ENCODE measurements at regions not wholly inside any gene's neighbourhood (a gene's known extent, or its start where the extent isn't known, plus 50 kb on each side); places are given as distances from the start of the nearest gene placed in this dataset.

DNA sequence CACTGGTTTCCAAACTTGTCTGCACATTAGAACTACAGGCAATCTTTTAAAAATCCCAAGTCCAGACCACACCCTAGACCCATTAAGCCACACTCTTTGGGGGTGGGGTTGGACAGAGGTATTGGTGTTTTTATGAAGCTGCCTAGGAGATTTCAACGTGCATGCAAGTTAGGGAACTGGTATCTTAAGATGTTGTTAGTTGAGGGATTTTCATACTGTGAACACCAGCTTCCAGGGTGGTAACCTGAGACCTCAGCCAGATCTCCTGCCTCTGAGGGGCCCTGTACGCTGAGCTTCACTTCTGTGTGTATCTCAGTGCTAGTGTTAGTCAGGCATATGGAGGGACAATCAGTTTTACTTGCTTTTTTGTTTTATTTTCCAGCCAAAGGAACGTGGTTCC is 138.0 kb downstream of the UTRN start:
- H3K4me3 ChIP-seq: no peak overlapping the region

More for the DNA sequence above, 138.0 kb downstream of the UTRN start:
- DNase-seq (ENCODE audit: low spot score): peak; percentile 39
- Histone ChIP-seq H3K79me2 (replicated peaks; ENCODE audit: insufficient read depth) (peaks cover 30% of the 10 kb centered on the region), H3K4me1 (ENCODE audit: insufficient read depth) (peaks cover 9% of the 10 kb centered on the region; the same call in 1 of the 2 replicates), H2AFZ (no peak overlapping the region), H3K27me3 (ENCODE audit: insufficient read depth) (no peaks in the 10 kb centered on the region), H3K36me3 (ENCODE audit: insufficient read depth) (peaks cover 9% of the 10 kb centered on the region; the same call in 1 of the 2 replicates), H3K27ac (ENCODE audit: low read depth) (0 out of 2 replicates have a peak overlapping the region, but pooled peaks have one; percentile 23), H3F3A (replicated peaks; ENCODE audit: low read depth) (no peaks in the 10 kb centered on the region), H4K20me1 (replicated peaks; ENCODE audit: insufficient read depth) (peaks cover 11% of the 10 kb centered on the region; the same call in 1 of the 2 replicates), H3K4me2 (no peak overlapping the region), H3K9me2 (ENCODE audit: insufficient read depth) (no peaks in the 10 kb centered on the region)
- Mint-ChIP-seq H3K4me3 (no peak overlapping the region), H3K36me3 (ENCODE audit: low read depth) (peaks cover 14% of the 10 kb centered on the region), H3K27me3 (ENCODE audit: insufficient read depth, low read depth, poor library complexity) (peaks cover 2% of the 10 kb centered on the region), H3K27ac (0 out of 2 replicates have a peak overlapping the region, but pooled peaks have one; percentile 67), H3K4me1 (peaks cover 13% of the 10 kb centered on the region; the same call in 2 of the 3 replicates), H3K9me3 (no peaks in the 10 kb centered on the region)
- ATAC-seq: peak; percentile 89
- TF ChIP-seq EZH2phosphoT487 (IDR thresholded peaks at IDR 0.05; ENCODE audit: unreplicated experiment) (no peak), ZNF331 (CRISPR knock-in tag; IDR thresholded peaks at IDR 0.05; ENCODE audit: low read depth) (no peak), STAT1 (IDR thresholded peaks at IDR 0.05; ENCODE audit: unreplicated experiment) (no peak), NANOG (IDR thresholded peaks at IDR 0.05; ENCODE audit: borderline replicate concordance) (no peak), CREB1 (CRISPR knock-in tag; IDR thresholded peaks at IDR 0.05; ENCODE audit: low read depth) (no peak), EZH2 (IDR thresholded peaks at IDR 0.05; ENCODE audit: low read depth, unreplicated experiment) (no peak), JUNB (IDR thresholded peaks at IDR 0.05; ENCODE audit: unreplicated experiment) (no peak), POLR2AphosphoS5 (IDR thresholded peaks at IDR 0.05; ENCODE audit: low read depth) (no peak)
- TF ChIP-seq, protein P1, sequence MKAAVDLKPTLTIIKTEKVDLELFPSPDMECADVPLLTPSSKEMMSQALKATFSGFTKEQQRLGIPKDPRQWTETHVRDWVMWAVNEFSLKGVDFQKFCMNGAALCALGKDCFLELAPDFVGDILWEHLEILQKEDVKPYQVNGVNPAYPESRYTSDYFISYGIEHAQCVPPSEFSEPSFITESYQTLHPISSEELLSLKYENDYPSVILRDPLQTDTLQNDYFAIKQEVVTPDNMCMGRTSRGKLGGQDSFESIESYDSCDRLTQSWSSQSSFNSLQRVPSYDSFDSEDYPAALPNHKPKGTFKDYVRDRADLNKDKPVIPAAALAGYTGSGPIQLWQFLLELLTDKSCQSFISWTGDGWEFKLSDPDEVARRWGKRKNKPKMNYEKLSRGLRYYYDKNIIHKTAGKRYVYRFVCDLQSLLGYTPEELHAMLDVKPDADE (IDR thresholded peaks at IDR 0.05): no peak
- TF ChIP-seq, protein P2, sequence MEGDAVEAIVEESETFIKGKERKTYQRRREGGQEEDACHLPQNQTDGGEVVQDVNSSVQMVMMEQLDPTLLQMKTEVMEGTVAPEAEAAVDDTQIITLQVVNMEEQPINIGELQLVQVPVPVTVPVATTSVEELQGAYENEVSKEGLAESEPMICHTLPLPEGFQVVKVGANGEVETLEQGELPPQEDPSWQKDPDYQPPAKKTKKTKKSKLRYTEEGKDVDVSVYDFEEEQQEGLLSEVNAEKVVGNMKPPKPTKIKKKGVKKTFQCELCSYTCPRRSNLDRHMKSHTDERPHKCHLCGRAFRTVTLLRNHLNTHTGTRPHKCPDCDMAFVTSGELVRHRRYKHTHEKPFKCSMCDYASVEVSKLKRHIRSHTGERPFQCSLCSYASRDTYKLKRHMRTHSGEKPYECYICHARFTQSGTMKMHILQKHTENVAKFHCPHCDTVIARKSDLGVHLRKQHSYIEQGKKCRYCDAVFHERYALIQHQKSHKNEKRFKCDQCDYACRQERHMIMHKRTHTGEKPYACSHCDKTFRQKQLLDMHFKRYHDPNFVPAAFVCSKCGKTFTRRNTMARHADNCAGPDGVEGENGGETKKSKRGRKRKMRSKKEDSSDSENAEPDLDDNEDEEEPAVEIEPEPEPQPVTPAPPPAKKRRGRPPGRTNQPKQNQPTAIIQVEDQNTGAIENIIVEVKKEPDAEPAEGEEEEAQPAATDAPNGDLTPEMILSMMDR (conservative IDR thresholded peaks at IDR 0.05; ENCODE audit: low read depth in 2 of 2): no peak
- TF ChIP-seq, protein P3, sequence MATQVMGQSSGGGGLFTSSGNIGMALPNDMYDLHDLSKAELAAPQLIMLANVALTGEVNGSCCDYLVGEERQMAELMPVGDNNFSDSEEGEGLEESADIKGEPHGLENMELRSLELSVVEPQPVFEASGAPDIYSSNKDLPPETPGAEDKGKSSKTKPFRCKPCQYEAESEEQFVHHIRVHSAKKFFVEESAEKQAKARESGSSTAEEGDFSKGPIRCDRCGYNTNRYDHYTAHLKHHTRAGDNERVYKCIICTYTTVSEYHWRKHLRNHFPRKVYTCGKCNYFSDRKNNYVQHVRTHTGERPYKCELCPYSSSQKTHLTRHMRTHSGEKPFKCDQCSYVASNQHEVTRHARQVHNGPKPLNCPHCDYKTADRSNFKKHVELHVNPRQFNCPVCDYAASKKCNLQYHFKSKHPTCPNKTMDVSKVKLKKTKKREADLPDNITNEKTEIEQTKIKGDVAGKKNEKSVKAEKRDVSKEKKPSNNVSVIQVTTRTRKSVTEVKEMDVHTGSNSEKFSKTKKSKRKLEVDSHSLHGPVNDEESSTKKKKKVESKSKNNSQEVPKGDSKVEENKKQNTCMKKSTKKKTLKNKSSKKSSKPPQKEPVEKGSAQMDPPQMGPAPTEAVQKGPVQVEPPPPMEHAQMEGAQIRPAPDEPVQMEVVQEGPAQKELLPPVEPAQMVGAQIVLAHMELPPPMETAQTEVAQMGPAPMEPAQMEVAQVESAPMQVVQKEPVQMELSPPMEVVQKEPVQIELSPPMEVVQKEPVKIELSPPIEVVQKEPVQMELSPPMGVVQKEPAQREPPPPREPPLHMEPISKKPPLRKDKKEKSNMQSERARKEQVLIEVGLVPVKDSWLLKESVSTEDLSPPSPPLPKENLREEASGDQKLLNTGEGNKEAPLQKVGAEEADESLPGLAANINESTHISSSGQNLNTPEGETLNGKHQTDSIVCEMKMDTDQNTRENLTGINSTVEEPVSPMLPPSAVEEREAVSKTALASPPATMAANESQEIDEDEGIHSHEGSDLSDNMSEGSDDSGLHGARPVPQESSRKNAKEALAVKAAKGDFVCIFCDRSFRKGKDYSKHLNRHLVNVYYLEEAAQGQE (IDR thresholded peaks at IDR 0.05; ENCODE audit: unreplicated experiment): no peak

Data from GM23338 (cell line).